Fibroblast of skin of scalp (primary cell): ENCODE measurements at regions not wholly inside any gene's neighbourhood (a gene's known extent, or its start where the extent isn't known, plus 50 kb on each side); places are given as distances from the start of the nearest gene placed in this dataset.

Experiments used
- DNase-seq: peaks from one replicate; pipeline ENCODE4 v3.0.0-alpha.2; 2013

GRCh38 chr20:60286764-60287163, 328.5 kb downstream of the CDH26 start:
- no peak for DNase-seq

- DNase-seq, result no peak
These were observed 330.7 kb downstream of the CDH26 start for GRCh38 chr20:60288945-60289344.

- DNase-seq, result no peak
These were observed 333.8 kb downstream of the CDH26 start for GRCh38 chr20:60292001-60292520.

GRCh38 chr20:60294632-60295031, 336.4 kb downstream of the CDH26 start:
- no peak for DNase-seq

- DNase-seq, result no peak
These were observed 337.0 kb downstream of the CDH26 start for GRCh38 chr20:60295214-60295613.

GRCh38 chr20:60297649-60298048, 339.4 kb downstream of the CDH26 start:
- DNase-seq, result no peak

- DNase-seq, result no peak
These were observed 340.4 kb downstream of the CDH26 start for GRCh38 chr20:60298647-60299046.

- no peak for DNase-seq
These were observed 341.7 kb downstream of the CDH26 start for GRCh38 chr20:60299951-60300350.

- no peak for DNase-seq
These were observed 342.2 kb downstream of the CDH26 start for GRCh38 chr20:60300374-60300773.

- no peak for DNase-seq
These were observed 344.7 kb downstream of the CDH26 start for GRCh38 chr20:60302875-60303274.

GRCh38 chr20:60304026-60304590, 345.9 kb downstream of the CDH26 start:
- DNase-seq, result no peak

- no peak for DNase-seq
These were observed 346.7 kb downstream of the CDH26 start for GRCh38 chr20:60304931-60305330.

GRCh38 chr20:60306105-60306504, 347.9 kb downstream of the CDH26 start:
- no peak for DNase-seq

GRCh38 chr20:60306551-60306950, 348.3 kb downstream of the CDH26 start:
- no peak for DNase-seq

GRCh38 chr20:60310560-60311349, 352.5 kb downstream of the CDH26 start:
- DNase-seq, result no peak

GRCh38 chr20:60313191-60313590, 355.0 kb downstream of the CDH26 start:
- no peak for DNase-seq

GRCh38 chr20:60313614-60314013, 355.4 kb downstream of the CDH26 start:
- DNase-seq, result no peak

- DNase-seq, result no peak
These were observed 356.5 kb downstream of the CDH26 start for GRCh38 chr20:60314727-60315126.

- no peak for DNase-seq
These were observed 358.4 kb downstream of the CDH26 start for GRCh38 chr20:60316476-60317158.

- no peak for DNase-seq
These were observed 359.2 kb downstream of the CDH26 start for GRCh38 chr20:60317401-60317800.

- DNase-seq, result no peak
These were observed 363.4 kb downstream of the CDH26 start for GRCh38 chr20:60321601-60322000.

GRCh38 chr20:60326821-60327220, 368.6 kb downstream of the CDH26 start:
- no peak for DNase-seq

GRCh38 chr20:60327971-60328660, 369.9 kb downstream of the CDH26 start:
- no peak for DNase-seq
